GM23338 (cell line): ENCODE measurements at regions not wholly inside any gene's neighbourhood (a gene's known extent, or its start where the extent isn't known, plus 50 kb on each side); places are given as distances from the start of the nearest gene placed in this dataset.

Experiments used
- ATAC-seq: fragments of 200-7000 bp; cut with Tn5 transposase; 3 replicates; pipeline ENCODE4 v1.9.1; 2020
- DNase-seq: peaks from one replicate; pipeline ENCODE4 v3.0.0-alpha.2; 2015; ENCODE audit warnings: low spot score
- H2AFZ ChIP-seq: fragments of 200-600 bp; sonication (generic); 2 replicates; pipeline ENCODE4 v1.8.0; 2016; ENCODE audit warnings: antibody characterized with exemption, mild to moderate bottlenecking, moderate library complexity
- H3F3A ChIP-seq: fragments of 200-600 bp; sonication (generic); replicated peaks from 2 replicates; pipeline ENCODE4 v1.8.0; 2017; ENCODE audit warnings: antibody characterized with exemption, mixed run types, low read depth
- H3K27ac ChIP-seq: fragments of 200-600 bp; sonication (generic); 2 replicates; pipeline ENCODE4 v1.6.1; 2016; ENCODE audit warnings: low read depth
- H3K27me3 ChIP-seq: fragments of 200-600 bp; sonication (generic); 2 replicates; pipeline ENCODE4 v1.8.0; 2016; ENCODE audit warnings: mild to moderate bottlenecking, mixed run types, moderate library complexity; ENCODE audit not compliant: insufficient read depth
- H3K36me3 ChIP-seq: fragments of 200-600 bp; sonication (generic); 2 replicates; pipeline ENCODE4 v1.8.0; 2016; ENCODE audit warnings: mild to moderate bottlenecking; ENCODE audit not compliant: insufficient read depth
- H3K4me1 ChIP-seq: fragments of 200-600 bp; sonication (generic); 2 replicates; pipeline ENCODE4 v1.8.0; 2016; ENCODE audit warnings: mild to moderate bottlenecking, moderate library complexity; ENCODE audit not compliant: insufficient read depth
- H3K4me2 ChIP-seq: fragments of 200-600 bp; sonication (generic); 2 replicates; pipeline ENCODE4 v1.7.1; 2017; ENCODE audit warnings: mixed run types
- H3K4me3 ChIP-seq: fragments of 200-600 bp; sonication (generic); 2 replicates; pipeline ENCODE4 v1.6.1; 2016; ENCODE audit warnings: mixed run types
- H3K79me2 ChIP-seq: fragments of 200-600 bp; sonication (generic); replicated peaks from 2 replicates; pipeline ENCODE4 v1.8.0; 2017; ENCODE audit warnings: mild to moderate bottlenecking; ENCODE audit not compliant: insufficient read depth
- H3K9me2 ChIP-seq: fragments of 200-600 bp; sonication (generic); 2 replicates; pipeline ENCODE4 v1.8.0; 2017; ENCODE audit not compliant: insufficient read depth
- H4K20me1 ChIP-seq: fragments of 200-600 bp; sonication (generic); replicated peaks from 2 replicates; pipeline ENCODE4 v1.8.0; 2017; ENCODE audit warnings: mild to moderate bottlenecking; ENCODE audit not compliant: insufficient read depth
- H3K27ac Mint-ChIP-seq: 2 replicates; pipeline ENCODE4 v1.8.0; 2020; ENCODE audit warnings: inconsistent platforms, mild to moderate bottlenecking, moderate library complexity, mixed read lengths
- H3K27me3 Mint-ChIP-seq: 3 replicates; pipeline ENCODE4 v1.8.0; 2022; ENCODE audit warnings: low read depth, mild to moderate bottlenecking, moderate library complexity, mixed read lengths, inconsistent platforms; ENCODE audit not compliant: insufficient read depth, poor library complexity
- H3K36me3 Mint-ChIP-seq: 3 replicates; pipeline ENCODE4 v1.8.0; 2021; ENCODE audit warnings: low read depth, mild to moderate bottlenecking, inconsistent platforms, moderate library complexity, mixed read lengths
- H3K4me1 Mint-ChIP-seq: 3 replicates; pipeline ENCODE4 v1.8.0; 2020; ENCODE audit warnings: mild to moderate bottlenecking, inconsistent platforms, mixed read lengths
- H3K4me3 Mint-ChIP-seq: 3 replicates; pipeline ENCODE4 v1.8.0; 2021; ENCODE audit warnings: moderate library complexity, mild to moderate bottlenecking, inconsistent platforms, mixed read lengths
- H3K9me3 Mint-ChIP-seq: 3 replicates; pipeline ENCODE4 v1.8.0; 2020; ENCODE audit warnings: moderate library complexity, mild to moderate bottlenecking, inconsistent platforms, mixed read lengths
- CREB1 ChIP-seq: fragments of 250-450 bp; sonication (Bioruptor Pico); IDR thresholded peaks from 2 replicates; pipeline ENCODE4 v1.5.0; 2020; ENCODE audit warnings: low read depth, mild to moderate bottlenecking, moderate library complexity
- EZH2 ChIP-seq: fragments of 200-600 bp; sonication (generic); IDR thresholded peaks from one replicate; pipeline ENCODE4 v1.8.0; 2017; ENCODE audit warnings: antibody characterized with exemption, mild to moderate bottlenecking, low read depth; ENCODE audit not compliant: unreplicated experiment
- EZH2phosphoT487 ChIP-seq: fragments of 200-600 bp; sonication (generic); IDR thresholded peaks from one replicate; pipeline ENCODE4 v1.8.1; 2018; ENCODE audit warnings: antibody characterized with exemption; ENCODE audit not compliant: unreplicated experiment
- JUNB ChIP-seq: IDR thresholded peaks from one replicate; pipeline ENCODE4 v1.6.1; 2016; ENCODE audit warnings: antibody characterized with exemption; ENCODE audit not compliant: unreplicated experiment
- POLR2AphosphoS5 ChIP-seq: IDR thresholded peaks from 2 replicates; pipeline ENCODE4 v1.6.1; 2016; ENCODE audit warnings: antibody characterized with exemption, low read depth
- ZNF331 ChIP-seq: fragments of 250-450 bp; sonication (Bioruptor Pico); IDR thresholded peaks from 2 replicates; pipeline ENCODE4 v1.5.0; 2020; ENCODE audit warnings: low read depth, mild to moderate bottlenecking, moderate library complexity
- ZNF462 ChIP-seq: fragments of 250-450 bp; sonication (Bioruptor Pico); IDR thresholded peaks from 2 replicates; pipeline ENCODE4 v1.5.0; 2020; ENCODE audit warnings: mild to moderate bottlenecking, moderate library complexity

GRCh38 chr1:239184561-239185244 lies 201.7 kb upstream of the CHRM3 start (continued):
- TF ChIP-seq ZNF462 (CRISPR knock-in tag) = no peak
- no peak for TF ChIP-seq JUNB
- TF ChIP-seq POLR2AphosphoS5 = no peak
- no peak for TF ChIP-seq EZH2phosphoT487
- TF ChIP-seq EZH2 = no peak

- no peak overlapping the region for H3K27ac Mint-ChIP-seq
- Histone ChIP-seq H2AFZ (no peak overlapping the region), H4K20me1 (no peaks in the 10 kb centered on the region), H3K9me2 (no peaks in the 10 kb centered on the region), H3K27ac (no peak overlapping the region), H3F3A (no peaks in the 10 kb centered on the region), H3K27me3 (no peaks in the 10 kb centered on the region), H3K36me3 (no peaks in the 10 kb centered on the region), H3K4me2 (no peak overlapping the region), H3K4me3 (no peak overlapping the region), H3K4me1 (0 out of 2 replicates have a peak, but pooled peaks cover 6% of the 10 kb centered on the region), H3K79me2 (no peaks in the 10 kb centered on the region)
- no peaks in the 10 kb centered on the region for H3K27me3 Mint-ChIP-seq
- DNase-seq = no peak
- no peaks in the 10 kb centered on the region for H3K36me3 Mint-ChIP-seq
- H3K9me3 Mint-ChIP-seq = no peaks in the 10 kb centered on the region; the same call in 2 of the 3 replicates
- no peak for ATAC-seq
- peaks cover 5% of the 10 kb centered on the region for H3K4me1 Mint-ChIP-seq
- no peak overlapping the region for H3K4me3 Mint-ChIP-seq
- TF ChIP-seq EZH2phosphoT487 (no peak), ZNF462 (CRISPR knock-in tag) (no peak), ZNF331 (CRISPR knock-in tag) (no peak), JUNB (no peak), EZH2 (no peak), CREB1 (no peak)
These were observed 207.4 kb upstream of the CHRM3 start for GRCh38 chr1:239178961-239179360.
